HepG2 (cell line): ENCODE measurements at regions not wholly inside any gene's neighbourhood (a gene's known extent, or its start where the extent isn't known, plus 50 kb on each side); places are given as distances from the start of the nearest gene placed in this dataset.

Experiments
- ATAC-seq: fragments of 200-7000 bp; cut with Tn5 transposase; 3 replicates; pipeline ENCODE4 v1.9.1; 2020; ENCODE audit warnings: mild to moderate bottlenecking, moderate library complexity
- BruUV-seq: library from RNA; stranded (reverse); fragments of 400-500 nt; replicated peaks from 2 replicates; lab custom pipeline; 2021; lab: Mats Ljungman, UMichigan
- CTCF ChIA-PET: fragments of 300-600 bp; formaldehyde crosslinking; extraction: SDS; loops from one replicate; lab custom pipeline; 2021; ENCODE audit warnings: low total read pairs, inconsistent platforms, low intra/inter-chr PET ratio; lab: Yijun Ruan, JAX
- POLR2A ChIA-PET: fragments of 350-600 bp; sonication (Branson Sonifier 250); formaldehyde crosslinking; loops from one replicate; lab custom pipeline; 2020; ENCODE audit warnings: antibody characterized with exemption, inconsistent platforms; lab: Yijun Ruan, JAX
- DNase-seq: peaks from one replicate; pipeline ENCODE4 v3.0.0-alpha.2; 2015; ENCODE audit warnings: low spot score
- FAIRE-seq: peaks from 3 replicates; lab custom pipeline; 2011; peaks lifted over from hg19 to GRCh38; lab: Jason Lieb, UNC
- H2AFZ ChIP-seq: one replicate; pipeline ENCODE4 v1.6.1; 2011; ENCODE audit warnings: low read length, inconsistent platforms
- H3K27ac ChIP-seq: fragments of 300-600 bp; 3 replicates; pipeline ENCODE4 v1.8.0; 2011; ENCODE audit warnings: mixed run types, mild to moderate bottlenecking, mixed read lengths, low read length, inconsistent platforms; ENCODE audit not compliant: insufficient read depth; ENCODE audit errors: extremely low read length
- H3K27me3 ChIP-seq, 2 experiments: fragments of 200-600 bp in 1 of 2; 2 replicates in 1 of 2; 3 replicates in 1 of 2; pipeline versions ENCODE4 v1.6.0 to v1.8.0; 2011; ENCODE audit warnings: low read length in 2 of 2, mild to moderate bottlenecking in 2 of 2, moderate library complexity in 2 of 2, inconsistent platforms in 1 of 2; ENCODE audit not compliant: insufficient read depth in 2 of 2, control insufficient read depth in 1 of 2
- H3K36me3 ChIP-seq, 2 experiments: fragments of 200-600 bp in 1 of 2; replicated peaks in 1 of 2; 2 replicates in 1 of 2; 3 replicates in 1 of 2; pipeline versions ENCODE4 v1.5.1 to v1.8.0; 2011; ENCODE audit warnings: low read length in 2 of 2, inconsistent platforms in 1 of 2; ENCODE audit not compliant: insufficient read depth in 2 of 2, control insufficient read depth in 1 of 2
- H3K4me1 ChIP-seq: 2 replicates; pipeline ENCODE4 v1.5.1; 2012; ENCODE audit warnings: low read length, inconsistent platforms; ENCODE audit not compliant: insufficient read depth
- H3K4me2 ChIP-seq: 2 replicates; pipeline ENCODE4 v1.6.0; 2011; ENCODE audit warnings: low read depth, low read length, inconsistent platforms
- H3K4me3 ChIP-seq, 3 experiments: fragments of 200-600 bp in 1 of 3; sonication (generic), shearing (Covaris generic) in 1 of 3; replicated peaks in 1 of 3; 2 replicates each; pipeline ENCODE4 v1.5.1; 2011 to 2016; ENCODE audit warnings: low read length in 3 of 3, inconsistent platforms in 2 of 3, low read depth in 2 of 3, mild to moderate bottlenecking in 2 of 3, control low read depth in 1 of 3, mixed read lengths in 1 of 3; ENCODE audit not compliant: insufficient read depth in 1 of 3
- H3K79me2 ChIP-seq: one replicate; pipeline ENCODE4 v1.6.1; 2011; ENCODE audit warnings: low read length, inconsistent platforms; ENCODE audit not compliant: insufficient read depth
- H3K9ac ChIP-seq: 2 replicates; pipeline ENCODE4 v1.6.0; 2011; ENCODE audit warnings: mild to moderate bottlenecking, low read depth, low read length, inconsistent platforms; ENCODE audit not compliant: insufficient read depth
- H3K9me3 ChIP-seq: 2 replicates; pipeline ENCODE4 v1.5.1; 2012; ENCODE audit warnings: mild to moderate bottlenecking, low read length
- H4K20me1 ChIP-seq: 2 replicates; pipeline ENCODE4 v1.6.0; 2011; ENCODE audit warnings: inconsistent platforms, mild to moderate bottlenecking, low read length, moderate library complexity; ENCODE audit not compliant: insufficient read depth
- CEBPG ChIP-seq: IDR thresholded peaks from 2 replicates; pipeline ENCODE4 v1.6.1; 2016
- FOSL1 ChIP-seq: sonication (generic); formaldehyde crosslinking; IDR thresholded peaks from 2 replicates; pipeline ENCODE4 v1.9.0; 2021; ENCODE audit warnings: missing genetic modification reagents, borderline replicate concordance
- GATAD1 ChIP-seq: IDR thresholded peaks from 2 replicates; pipeline ENCODE4 v1.6.1; 2016; ENCODE audit warnings: missing genetic modification reagents, missing compliant biosample characterization
- JARID2 ChIP-seq: sonication (generic); formaldehyde crosslinking; IDR thresholded peaks from 2 replicates; pipeline ENCODE4 v1.8.1; 2023; ENCODE audit warnings: missing genetic modification reagents, inconsistent platforms; ENCODE audit not compliant: insufficient replicate concordance
- KDM5B ChIP-seq: sonication (generic); formaldehyde crosslinking; IDR thresholded peaks from 2 replicates; pipeline ENCODE4 v1.4.0; 2020; ENCODE audit warnings: missing genetic modification reagents, mild to moderate bottlenecking, borderline replicate concordance
- MAFF ChIP-seq: IDR thresholded peaks from 2 replicates; pipeline ENCODE4 v1.6.1; 2011; ENCODE audit warnings: low read depth, low read length, improper control_type of control experiment
- NFATC3 ChIP-seq: sonication (generic); formaldehyde crosslinking; IDR thresholded peaks from 2 replicates; pipeline ENCODE4 v1.5.1; 2020; ENCODE audit warnings: mild to moderate bottlenecking, missing genetic modification reagents
- RNF2 ChIP-seq: fragments of 450-650 bp; conservative IDR thresholded peaks from 2 replicates; pipeline ENCODE4 v1.6.1; 2016; ENCODE audit warnings: low read depth
- TBX2 ChIP-seq: sonication (generic); formaldehyde crosslinking; IDR thresholded peaks from 2 replicates; pipeline ENCODE4 v1.5.0; 2020; ENCODE audit warnings: missing genetic modification reagents, mild to moderate bottlenecking, borderline replicate concordance
- YY1 ChIP-seq: IDR thresholded peaks from 2 replicates; pipeline ENCODE4 v1.6.1; 2011; ENCODE audit warnings: low read length, low read depth, moderate library complexity, mild to moderate bottlenecking; ENCODE audit not compliant: insufficient read depth, insufficient replicate concordance
- ZFP37 ChIP-seq: sonication (generic); formaldehyde crosslinking; IDR thresholded peaks from 2 replicates; pipeline ENCODE4 v1.4.0; 2020; ENCODE audit warnings: missing genetic modification reagents, borderline replicate concordance
- ZKSCAN1 ChIP-seq: fragments of 150-350 bp; IDR thresholded peaks from 2 replicates; pipeline ENCODE4 v1.6.1; 2014; ENCODE audit warnings: low read length
- ZNF317 ChIP-seq: sonication (generic); formaldehyde crosslinking; IDR thresholded peaks from 2 replicates; pipeline ENCODE4 v1.5.0; 2020; ENCODE audit warnings: mild to moderate bottlenecking, missing genetic modification reagents
- ZNF354B ChIP-seq: sonication (generic); formaldehyde crosslinking; IDR thresholded peaks from 2 replicates; pipeline ENCODE4 v1.8.0; 2022; ENCODE audit warnings: mild to moderate bottlenecking, missing genetic modification reagents
- ZNF441 ChIP-seq: sonication (generic); formaldehyde crosslinking; IDR thresholded peaks from 2 replicates; pipeline ENCODE4 v1.7.0; 2021; ENCODE audit warnings: missing genetic modification reagents, borderline replicate concordance
- ZSCAN30 ChIP-seq: sonication (generic); formaldehyde crosslinking; IDR thresholded peaks from 2 replicates; pipeline ENCODE4 v1.5.0; 2020; ENCODE audit warnings: mild to moderate bottlenecking, missing genetic modification reagents
- WGBS: methylation state at CpG from one replicate; pipeline ENCODE4 v1.1.6; 2017; ENCODE audit warnings: low lambda C conversion rate; 5-methylcytosine and 5-hydroxymethylcytosine counted together
- in situ Hi-C: cut with HindIII; loops from 2 replicates; pipeline ENCODE4 v1.10.0; 2017; ENCODE audit warnings: low pct_unique_long_range_greater_than_20kb; ENCODE audit not compliant: extremely low pct_ligation_motif_present
- intact Hi-C: fragments of 100-400 bp; cut with micrococcal nuclease; formaldehyde crosslinking; loops from one replicate; pipeline ENCODE4 v1.10.0; 2022; ENCODE audit not compliant: unreplicated experiment
- TF ChIP-seq, protein P1 (sequence below): sonication (generic); formaldehyde crosslinking; IDR thresholded peaks from 2 replicates; pipeline ENCODE4 v1.4.0; 2020; ENCODE audit warnings: mild to moderate bottlenecking, missing genetic modification reagents
- TF ChIP-seq, protein P2 (sequence below): sonication (generic); formaldehyde crosslinking; IDR thresholded peaks from 2 replicates; pipeline ENCODE4 v1.4.0; 2020; ENCODE audit warnings: mild to moderate bottlenecking, missing genetic modification reagents, borderline replicate concordance

DNA sequence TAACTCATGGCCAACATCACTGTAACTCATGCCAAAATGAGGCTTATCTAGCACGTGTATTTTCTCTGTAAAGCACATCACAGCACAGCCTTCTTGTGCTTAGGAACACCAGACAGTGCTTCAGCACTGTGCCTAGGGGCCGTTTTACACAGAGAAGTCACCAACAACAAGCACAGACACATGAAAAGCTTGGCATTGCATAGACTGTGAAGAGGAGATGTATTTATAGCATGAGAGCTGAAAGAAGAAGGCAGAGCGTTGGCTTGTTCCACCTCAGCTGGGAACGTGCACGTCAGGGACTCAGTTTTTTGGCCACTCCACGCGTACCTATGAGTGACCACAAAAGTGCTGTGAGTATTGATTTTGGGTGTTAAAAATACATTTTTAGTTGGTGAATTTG lies 116.3 kb upstream of the SFRP2 start:
- 19% methylated on average over 7 of the region's 7 CpGs for WGBS
- FAIRE-seq: no peak
- ChIA-PET CTCF (no interaction called here), POLR2A (no interaction called here)
- in situ Hi-C loops: no loop called here
- no peak for ATAC-seq
- no peak for TF ChIP-seq ZKSCAN1
- TF ChIP-seq CEBPG: no peak
- no peak for TF ChIP-seq RNF2
- TF ChIP-seq JARID2: no peak
- TF ChIP-seq ZNF441 (CRISPR knock-in tag): no peak
- TF ChIP-seq NFATC3: no peak
- TF ChIP-seq, protein P1, sequence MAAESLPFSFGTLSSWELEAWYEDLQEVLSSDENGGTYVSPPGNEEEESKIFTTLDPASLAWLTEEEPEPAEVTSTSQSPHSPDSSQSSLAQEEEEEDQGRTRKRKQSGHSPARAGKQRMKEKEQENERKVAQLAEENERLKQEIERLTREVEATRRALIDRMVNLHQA: no peak
- no peak for TF ChIP-seq ZNF317 (CRISPR knock-in tag)
- TF ChIP-seq MAFF: no peak
- no peak for TF ChIP-seq KDM5B (CRISPR knock-in tag)
- no peak for TF ChIP-seq ZNF354B (CRISPR knock-in tag)
- TF ChIP-seq YY1: no peak
- no peak for TF ChIP-seq TBX2 (CRISPR knock-in tag)
- no peak for TF ChIP-seq ZFP37
- no peak for TF ChIP-seq FOSL1
- TF ChIP-seq, protein P2, sequence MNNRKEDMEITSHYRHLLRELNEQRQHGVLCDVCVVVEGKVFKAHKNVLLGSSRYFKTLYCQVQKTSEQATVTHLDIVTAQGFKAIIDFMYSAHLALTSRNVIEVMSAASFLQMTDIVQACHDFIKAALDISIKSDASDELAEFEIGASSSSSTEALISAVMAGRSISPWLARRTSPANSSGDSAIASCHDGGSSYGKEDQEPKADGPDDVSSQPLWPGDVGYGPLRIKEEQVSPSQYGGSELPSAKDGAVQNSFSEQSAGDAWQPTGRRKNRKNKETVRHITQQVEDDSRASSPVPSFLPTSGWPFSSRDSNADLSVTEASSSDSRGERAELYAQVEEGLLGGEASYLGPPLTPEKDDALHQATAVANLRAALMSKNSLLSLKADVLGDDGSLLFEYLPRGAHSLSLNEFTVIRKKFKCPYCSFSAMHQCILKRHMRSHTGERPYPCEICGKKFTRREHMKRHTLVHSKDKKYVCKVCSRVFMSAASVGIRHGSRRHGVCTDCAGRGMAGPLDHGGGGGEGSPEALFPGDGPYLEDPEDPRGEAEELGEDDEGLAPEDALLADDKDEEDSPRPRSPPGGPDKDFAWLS: no peak
- no peak for TF ChIP-seq ZSCAN30 (CRISPR knock-in tag)
- TF ChIP-seq GATAD1 (CRISPR knock-in tag): no peak
- Histone ChIP-seq H3K9me3 (no peaks in the 10 kb centered on the region), H3K4me3 (no peak overlapping the region), H3K4me1 (no peaks in the 10 kb centered on the region), H3K4me2 (no peak overlapping the region), H3K79me2 (no peaks in the 10 kb centered on the region), H3K9ac (no peak overlapping the region), H2AFZ (no peak overlapping the region), H3K27me3 (no peaks in the 10 kb centered on the region), H3K27ac (no peak overlapping the region), H3K36me3 (no peaks in the 10 kb centered on the region), H4K20me1 (no peaks in the 10 kb centered on the region)
- DNase-seq: no peak
- intact Hi-C loops: no loop called here
- BruUV-seq: no TSS peak
